Caco-2 (cell line): ENCODE measurements at regions not wholly inside any gene's neighbourhood (a gene's known extent, or its start where the extent isn't known, plus 50 kb on each side); places are given as distances from the start of the nearest gene placed in this dataset.

Source experiments
- BruUV-seq: library from RNA; stranded (reverse); fragments of 400-500 nt; replicated peaks from 2 replicates; lab custom pipeline; 2021; lab: Mats Ljungman, UMichigan
- CTCF ChIA-PET: fragments of 300-600 bp; sonication (Branson Sonifier 250); formaldehyde crosslinking; loops from one replicate; lab custom pipeline; 2022; ENCODE audit warnings: antibody characterized with exemption; lab: Charles Lee
- POLR2A ChIA-PET: fragments of 300-600 bp; sonication (Branson Sonifier 250); formaldehyde crosslinking; loops from one replicate; lab custom pipeline; 2022; ENCODE audit warnings: antibody characterized with exemption; lab: Charles Lee
- DNase-seq, 2 experiments: peaks; one replicate each; pipeline versions ENCODE4 v3.0.0 to v3.0.0-alpha.2; 2020 to 2022
- H3K27me3 ChIP-seq: replicated peaks from 2 replicates; pipeline ENCODE4 v1.6.0; 2011; ENCODE audit warnings: low read length; ENCODE audit not compliant: control insufficient read depth, insufficient read depth
- H3K36me3 ChIP-seq: 2 replicates; pipeline ENCODE4 v1.5.1; 2011; ENCODE audit warnings: low read length; ENCODE audit not compliant: control insufficient read depth, insufficient read depth
- H3K4me1 ChIP-seq: fragments of 250-450 bp; sonication (Bioruptor Pico); 2 replicates; pipeline ENCODE4 v1.5.1; 2020; ENCODE audit warnings: mild to moderate bottlenecking
- H3K4me3 ChIP-seq: 2 replicates; pipeline ENCODE4 v1.5.1; 2011; ENCODE audit warnings: low read depth, mild to moderate bottlenecking, control low read depth, low read length
- H3K9me3 ChIP-seq: fragments of 250-450 bp; sonication (Bioruptor Pico); 2 replicates; pipeline ENCODE4 v1.5.1; 2020; ENCODE audit warnings: mild to moderate bottlenecking, moderate library complexity
- H3K27ac Mint-ChIP-seq: one replicate; pipeline ENCODE4 v1.8.0; 2022; ENCODE audit warnings: mixed read lengths; ENCODE audit not compliant: unreplicated experiment
- H3K27me3 Mint-ChIP-seq: one replicate; pipeline ENCODE4 v1.8.0; 2022; ENCODE audit warnings: mixed read lengths; ENCODE audit not compliant: insufficient read depth, unreplicated experiment
- H3K36me3 Mint-ChIP-seq: one replicate; pipeline ENCODE4 v1.8.0; 2022; ENCODE audit warnings: mild to moderate bottlenecking, mixed read lengths; ENCODE audit not compliant: insufficient read depth, unreplicated experiment
- H3K4me1 Mint-ChIP-seq: one replicate; pipeline ENCODE4 v1.8.0; 2022; ENCODE audit warnings: low read depth, mixed read lengths; ENCODE audit not compliant: unreplicated experiment
- H3K4me3 Mint-ChIP-seq: one replicate; pipeline ENCODE4 v1.8.0; 2022; ENCODE audit warnings: mild to moderate bottlenecking, moderate library complexity, mixed read lengths; ENCODE audit not compliant: unreplicated experiment
- H3K9me3 Mint-ChIP-seq: one replicate; pipeline ENCODE4 v1.8.0; 2022; ENCODE audit warnings: mixed read lengths; ENCODE audit not compliant: unreplicated experiment
- CTCF ChIP-seq, 2 experiments: fragments of 200-600 bp in 1 of 2; IDR thresholded peaks; 1 replicate in 1 of 2; 2 replicates in 1 of 2; pipeline versions ENCODE4 v1.5.1 to v1.8.0; 2011 to 2022; ENCODE audit warnings: antibody characterized with exemption in 1 of 2, control low read depth in 1 of 2, inconsistent platforms in 1 of 2, low read depth in 1 of 2, low read length in 1 of 2, mild to moderate bottlenecking in 1 of 2, moderate library complexity in 1 of 2; ENCODE audit not compliant: insufficient read depth in 1 of 2, severe bottlenecking in 1 of 2, unreplicated experiment in 1 of 2
- intact Hi-C: fragments of 100-400 bp; cut with micrococcal nuclease; formaldehyde crosslinking; loops from one replicate; pipeline ENCODE4 v1.10.0; 2022; ENCODE audit not compliant: unreplicated experiment

DNA sequence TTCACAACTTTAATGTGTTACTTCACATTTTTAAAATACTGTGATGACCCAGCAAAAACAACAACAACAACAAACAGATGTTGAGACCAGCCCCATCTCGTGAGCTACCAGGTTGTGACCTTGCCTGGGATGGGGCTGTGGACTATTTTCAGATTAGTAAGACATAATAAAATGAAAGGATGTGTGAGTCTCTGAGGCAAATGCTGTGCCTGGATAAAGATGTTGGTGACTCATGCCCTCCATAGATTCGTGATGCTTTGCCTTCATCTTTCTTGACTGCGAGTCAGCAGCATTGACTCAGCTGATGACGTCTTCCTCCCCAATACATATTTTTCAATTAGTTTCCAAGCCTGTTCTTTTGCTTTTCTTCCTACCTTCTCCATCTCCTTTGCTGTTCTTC is 453.0 kb upstream of the CFAP20DC start:
- H3K36me3 ChIP-seq, result no peaks in the 10 kb centered on the region
- H3K4me3 ChIP-seq, result no peak overlapping the region
- Mint-ChIP-seq H3K27ac (no peak overlapping the region), H3K27me3 (peaks cover 15% of the 10 kb centered on the region), H3K4me1 (no peaks in the 10 kb centered on the region), H3K9me3 (no peaks in the 10 kb centered on the region), H3K36me3 (no peaks in the 10 kb centered on the region), H3K4me3 (no peak overlapping the region)
- ChIA-PET POLR2A (no interaction called here), CTCF (no interaction called here)
- DNase-seq, result no peak
- no TSS peak for BruUV-seq
- TF ChIP-seq CTCF (IDR thresholded peaks at IDR 0.05; ENCODE audit: insufficient read depth in 1 of 2, low read depth in 1 of 2, low read length in 1 of 2, severe bottlenecking in 1 of 2, unreplicated experiment in 1 of 2), result no peak
- intact Hi-C loops, result no loop called here
- H3K27me3 ChIP-seq, result no peaks in the 10 kb centered on the region; the same call in 1 of the 2 replicates
- H3K9me3 ChIP-seq, result no peaks in the 10 kb centered on the region
- H3K4me1 ChIP-seq, result no peaks in the 10 kb centered on the region

- Mint-ChIP-seq H3K27me3 (peaks cover 14% of the 10 kb centered on the region), H3K36me3 (no peaks in the 10 kb centered on the region)
- POLR2A ChIA-PET, result no interaction called here
These were observed 450.1 kb upstream of the CFAP20DC start for GRCh38 chr3:59499954-59500353.

GRCh38 chr3:59499000-59499399 is 449.2 kb upstream of the CFAP20DC start:
- H3K36me3 Mint-ChIP-seq, result no peaks in the 10 kb centered on the region
- ChIA-PET POLR2A (no interaction called here), CTCF (no interaction called here)
- intact Hi-C loops, result no loop called here
- peaks cover 14% of the 10 kb centered on the region for H3K27me3 Mint-ChIP-seq
- BruUV-seq, result no TSS peak
- Histone ChIP-seq H3K4me3 (no peak overlapping the region), H3K4me1 (no peaks in the 10 kb centered on the region), H3K9me3 (no peaks in the 10 kb centered on the region), H3K27me3 (no peaks in the 10 kb centered on the region; the same call in 1 of the 2 replicates), H3K36me3 (no peaks in the 10 kb centered on the region)
- no peak for DNase-seq
- TF ChIP-seq CTCF (IDR thresholded peaks at IDR 0.05; ENCODE audit: insufficient read depth in 1 of 2, low read depth in 1 of 2, low read length in 1 of 2, severe bottlenecking in 1 of 2, unreplicated experiment in 1 of 2), result no peak
- H3K4me3 Mint-ChIP-seq, result no peak overlapping the region
- H3K27ac Mint-ChIP-seq, result no peak overlapping the region
- H3K4me1 Mint-ChIP-seq, result no peaks in the 10 kb centered on the region
- no peaks in the 10 kb centered on the region for H3K9me3 Mint-ChIP-seq

More at GRCh38 chr3:59499954-59500353, 450.1 kb upstream of the CFAP20DC start:
- Histone ChIP-seq H3K4me1 (no peaks in the 10 kb centered on the region), H3K36me3 (no peaks in the 10 kb centered on the region), H3K4me3 (no peak overlapping the region), H3K9me3 (no peaks in the 10 kb centered on the region), H3K27me3 (no peaks in the 10 kb centered on the region; the same call in 1 of the 2 replicates)
- TF ChIP-seq CTCF (IDR thresholded peaks at IDR 0.05; ENCODE audit: insufficient read depth in 1 of 2, low read depth in 1 of 2, low read length in 1 of 2, severe bottlenecking in 1 of 2, unreplicated experiment in 1 of 2), result no peak
- intact Hi-C loops, result no loop called here
- BruUV-seq, result no TSS peak
- CTCF ChIA-PET, result no interaction called here
- Mint-ChIP-seq H3K27ac (no peak overlapping the region), H3K4me3 (no peak overlapping the region), H3K9me3 (no peaks in the 10 kb centered on the region), H3K4me1 (no peaks in the 10 kb centered on the region)
- DNase-seq, result no peak
